ENCODE measurements at regions not wholly inside any gene's neighbourhood (a gene's known extent, or its start where the extent isn't known, plus 50 kb on each side); places are given as distances from the start of the nearest gene placed in this dataset.
"Not testable (repeated sequence)": the region's sequence is repeated elsewhere in the genome, so short reads cannot be mapped to it uniquely, and the experiment has no call there.

- ChIA-PET CTCF (no interaction called here), POLR2A (no interaction called here)
- no peak for DNase-seq (ENCODE audit: extremely low spot score)
- TF ChIP-seq FOXA1 (IDR thresholded peaks at IDR 0.05) (no peak), TARDBP (IDR thresholded peaks at IDR 0.05) (no peak), LEF1 (IDR thresholded peaks at IDR 0.05; ENCODE audit: borderline replicate concordance) (no peak), CTBP1 (IDR thresholded peaks at IDR 0.05; ENCODE audit: borderline replicate concordance) (no peak), SP1 (IDR thresholded peaks at IDR 0.05) (no peak), ELF4 (IDR thresholded peaks at IDR 0.05) (no peak), ARNT (IDR thresholded peaks at IDR 0.05) (no peak), L3MBTL2 (conservative IDR thresholded peaks at IDR 0.05) (no peak), BHLHE40 (IDR thresholded peaks at IDR 0.05; ENCODE audit: borderline replicate concordance) (no peak)
These were observed 283.8 kb downstream of the RDH14 start for GRCh38 chr2:18276583-18277075.

DNA sequence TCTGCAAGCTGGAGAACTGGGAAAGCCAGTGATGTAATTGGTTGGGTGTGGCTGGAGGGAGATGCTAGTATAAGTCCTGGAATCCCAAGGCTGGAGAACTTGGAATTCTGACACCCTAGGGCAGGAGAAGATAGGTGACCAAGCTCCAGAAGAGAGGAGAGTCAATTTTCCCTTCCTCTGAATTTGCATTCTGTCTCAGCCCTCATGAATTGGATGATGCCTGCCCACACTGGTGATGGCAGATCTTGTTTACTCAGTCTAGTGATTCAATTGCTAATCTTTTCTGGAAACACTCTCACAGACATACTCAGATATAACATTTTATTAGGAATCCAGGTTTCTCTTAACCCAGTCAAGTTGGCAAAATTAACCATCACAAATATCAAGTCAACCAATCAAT is 287.2 kb downstream of the RDH14 start:
- ChIA-PET POLR2A (no interaction called here), CTCF (no interaction called here)
- no peak for DNase-seq (ENCODE audit: extremely low spot score)
- TF ChIP-seq LEF1 (IDR thresholded peaks at IDR 0.05; ENCODE audit: borderline replicate concordance), result no peak
- TF ChIP-seq ARNT (IDR thresholded peaks at IDR 0.05), result no peak
- no peak for TF ChIP-seq BHLHE40 (IDR thresholded peaks at IDR 0.05; ENCODE audit: borderline replicate concordance)
- no peak for TF ChIP-seq L3MBTL2 (conservative IDR thresholded peaks at IDR 0.05)
- no peak for TF ChIP-seq ELF4 (IDR thresholded peaks at IDR 0.05)
- no peak for TF ChIP-seq PKNOX1 (IDR thresholded peaks at IDR 0.05)
- no peak for TF ChIP-seq CTBP1 (IDR thresholded peaks at IDR 0.05; ENCODE audit: borderline replicate concordance)
- no peak for TF ChIP-seq HDGF (IDR thresholded peaks at IDR 0.05; ENCODE audit: borderline replicate concordance)

- no peak for TF ChIP-seq ARNT (IDR thresholded peaks at IDR 0.05)
- no peak for DNase-seq (ENCODE audit: extremely low spot score)
- POLR2A ChIA-PET, result no interaction called here
- CTCF ChIA-PET, result no interaction called here
These were observed 288.3 kb downstream of the RDH14 start for GRCh38 chr2:18272148-18272494.

GRCh38 chr2:18271370-18272147 is 288.9 kb downstream of the RDH14 start:
- TF ChIP-seq HDGF (IDR thresholded peaks at IDR 0.05; ENCODE audit: borderline replicate concordance) (no peak), PKNOX1 (IDR thresholded peaks at IDR 0.05) (no peak), LEF1 (IDR thresholded peaks at IDR 0.05; ENCODE audit: borderline replicate concordance) (no peak), BHLHE40 (IDR thresholded peaks at IDR 0.05; ENCODE audit: borderline replicate concordance) (no peak), FOXM1 (IDR thresholded peaks at IDR 0.05; ENCODE audit: borderline replicate concordance) (no peak), TARDBP (IDR thresholded peaks at IDR 0.05) (no peak), FOXK2 (IDR thresholded peaks at IDR 0.05) (no peak), FOXA1 (IDR thresholded peaks at IDR 0.05) (no peak), SP1 (IDR thresholded peaks at IDR 0.05) (no peak), NFRKB (IDR thresholded peaks at IDR 0.05) (no peak), ARNT (IDR thresholded peaks at IDR 0.05) (no peak), SUZ12 (IDR thresholded peaks at IDR 0.05) (no peak), ZNF384 (IDR thresholded peaks at IDR 0.05) (no peak), L3MBTL2 (conservative IDR thresholded peaks at IDR 0.05) (no peak), ELF4 (IDR thresholded peaks at IDR 0.05) (no peak), CTBP1 (IDR thresholded peaks at IDR 0.05; ENCODE audit: borderline replicate concordance) (no peak)
- ChIA-PET POLR2A (no interaction called here), CTCF (no interaction called here)
- no peak for DNase-seq (ENCODE audit: extremely low spot score)

GRCh38 chr2:18268400-18268799 is 292.1 kb downstream of the RDH14 start:
- DNase-seq (ENCODE audit: extremely low spot score), result no peak
- TF ChIP-seq BHLHE40 (IDR thresholded peaks at IDR 0.05; ENCODE audit: borderline replicate concordance), result no peak
- no peak for TF ChIP-seq FOXK2 (IDR thresholded peaks at IDR 0.05)
- no peak for TF ChIP-seq PKNOX1 (IDR thresholded peaks at IDR 0.05)
- TF ChIP-seq SP1 (IDR thresholded peaks at IDR 0.05), result no peak
- no peak for TF ChIP-seq FOXM1 (IDR thresholded peaks at IDR 0.05; ENCODE audit: borderline replicate concordance)
- TF ChIP-seq ZNF384 (IDR thresholded peaks at IDR 0.05), result no peak
- no peak for TF ChIP-seq FOXA1 (IDR thresholded peaks at IDR 0.05)
- TF ChIP-seq NFRKB (IDR thresholded peaks at IDR 0.05), result no peak
- no peak for TF ChIP-seq CTBP1 (IDR thresholded peaks at IDR 0.05; ENCODE audit: borderline replicate concordance)
- no peak for TF ChIP-seq TARDBP (IDR thresholded peaks at IDR 0.05)
- TF ChIP-seq L3MBTL2 (conservative IDR thresholded peaks at IDR 0.05), result no peak
- TF ChIP-seq LEF1 (IDR thresholded peaks at IDR 0.05; ENCODE audit: borderline replicate concordance), result no peak
- no peak for TF ChIP-seq ARNT (IDR thresholded peaks at IDR 0.05)
- no peak for TF ChIP-seq HDGF (IDR thresholded peaks at IDR 0.05; ENCODE audit: borderline replicate concordance)
- no peak for TF ChIP-seq ELF4 (IDR thresholded peaks at IDR 0.05)
- no peak for TF ChIP-seq SUZ12 (IDR thresholded peaks at IDR 0.05)
- POLR2A ChIA-PET, result no interaction called here
- CTCF ChIA-PET, result no interaction called here

GRCh38 chr2:18267501-18267900 is 293.0 kb downstream of the RDH14 start:
- DNase-seq (ENCODE audit: extremely low spot score), result no peak
- TF ChIP-seq ARNT (IDR thresholded peaks at IDR 0.05) (no peak), ELF4 (IDR thresholded peaks at IDR 0.05) (no peak), BHLHE40 (IDR thresholded peaks at IDR 0.05; ENCODE audit: borderline replicate concordance) (no peak), LEF1 (IDR thresholded peaks at IDR 0.05; ENCODE audit: borderline replicate concordance) (no peak), SUZ12 (IDR thresholded peaks at IDR 0.05) (no peak), FOXA1 (IDR thresholded peaks at IDR 0.05) (no peak), PKNOX1 (IDR thresholded peaks at IDR 0.05) (no peak)
- ChIA-PET POLR2A (no interaction called here), CTCF (interaction anchor here (0.6 kb wide), 1 partner anchor 180 kb away, joined by 3 read pairs; no protein-coding TSS in a partner anchor)

- POLR2A ChIA-PET; CTCF ChIA-PET; DNase-seq (ENCODE audit: extremely low spot score): not testable (repeated sequence)
These were observed 293.8 kb downstream of the RDH14 start for GRCh38 chr2:18266699-18267098.
